HepG2 (cell line): ENCODE measurements at regions not wholly inside any gene's neighbourhood (a gene's known extent, or its start where the extent isn't known, plus 50 kb on each side); places are given as distances from the start of the nearest gene placed in this dataset.

Experiments
- ATF5 ChIP-seq: sonication (generic); formaldehyde crosslinking; IDR thresholded peaks from 2 replicates; pipeline ENCODE4 v1.4.0; 2020; ENCODE audit warnings: mild to moderate bottlenecking, low read depth, missing genetic modification reagents
- DPF2 ChIP-seq: sonication (generic); formaldehyde crosslinking; IDR thresholded peaks from 2 replicates; pipeline ENCODE4 v1.4.0; 2020; ENCODE audit warnings: mild to moderate bottlenecking, low read depth, missing genetic modification reagents, borderline replicate concordance
- ELF1 ChIP-seq: sonication (generic); formaldehyde crosslinking; IDR thresholded peaks from 2 replicates; pipeline ENCODE4 v1.4.0; 2020; ENCODE audit warnings: missing genetic modification reagents
- FIP1L1 ChIP-seq: fragments of 200-400 bp; formaldehyde crosslinking; IDR thresholded peaks from 2 replicates; pipeline ENCODE4 v1.6.1; 2018; ENCODE audit warnings: low read depth, mild to moderate bottlenecking, low read length, moderate library complexity, borderline replicate concordance; ENCODE audit not compliant: insufficient read depth
- KAT8 ChIP-seq: IDR thresholded peaks from 2 replicates; pipeline ENCODE4 v1.6.1; 2016; ENCODE audit warnings: missing genetic modification reagents, missing compliant biosample characterization
- PITX1 ChIP-seq: sonication (generic); formaldehyde crosslinking; IDR thresholded peaks from 2 replicates; pipeline ENCODE4 v1.5.1; 2020; ENCODE audit warnings: mild to moderate bottlenecking, missing genetic modification reagents
- SYNCRIP ChIP-seq: fragments of 200-400 bp; formaldehyde crosslinking; IDR thresholded peaks from 2 replicates; pipeline ENCODE4 v1.6.1; 2018; ENCODE audit warnings: mild to moderate bottlenecking, low read depth, low read length; ENCODE audit not compliant: insufficient read depth
- THAP9 ChIP-seq: sonication (generic); formaldehyde crosslinking; IDR thresholded peaks from 2 replicates; pipeline ENCODE4; 2020; ENCODE audit warnings: missing genetic modification reagents, mild to moderate bottlenecking, borderline replicate concordance
- ZFP62 ChIP-seq: sonication (generic); formaldehyde crosslinking; IDR thresholded peaks from 2 replicates; pipeline ENCODE4 v1.4.0; 2020; ENCODE audit warnings: missing genetic modification reagents
- ZFP91 ChIP-seq: sonication (generic); formaldehyde crosslinking; IDR thresholded peaks from 2 replicates; pipeline ENCODE4 v1.9.0; 2022; ENCODE audit warnings: missing genetic modification reagents, mild to moderate bottlenecking, borderline replicate concordance
- ZNF503 ChIP-seq: sonication (generic); formaldehyde crosslinking; IDR thresholded peaks from 2 replicates; pipeline ENCODE4 v1.4.0; 2020; ENCODE audit warnings: missing genetic modification reagents
- ZNF672 ChIP-seq: sonication (generic); formaldehyde crosslinking; IDR thresholded peaks from 2 replicates; pipeline ENCODE4 v1.8.1; 2022; ENCODE audit warnings: missing genetic modification reagents
- TF ChIP-seq, protein P1 (sequence below): sonication (generic); formaldehyde crosslinking; IDR thresholded peaks from 2 replicates; pipeline ENCODE4 v1.4.0; 2020; ENCODE audit warnings: missing genetic modification reagents
- TF ChIP-seq, protein P2 (sequence below): sonication (generic); formaldehyde crosslinking; IDR thresholded peaks from 2 replicates; pipeline ENCODE4 v1.9.0; 2021; ENCODE audit warnings: missing genetic modification reagents, borderline replicate concordance

DNA sequence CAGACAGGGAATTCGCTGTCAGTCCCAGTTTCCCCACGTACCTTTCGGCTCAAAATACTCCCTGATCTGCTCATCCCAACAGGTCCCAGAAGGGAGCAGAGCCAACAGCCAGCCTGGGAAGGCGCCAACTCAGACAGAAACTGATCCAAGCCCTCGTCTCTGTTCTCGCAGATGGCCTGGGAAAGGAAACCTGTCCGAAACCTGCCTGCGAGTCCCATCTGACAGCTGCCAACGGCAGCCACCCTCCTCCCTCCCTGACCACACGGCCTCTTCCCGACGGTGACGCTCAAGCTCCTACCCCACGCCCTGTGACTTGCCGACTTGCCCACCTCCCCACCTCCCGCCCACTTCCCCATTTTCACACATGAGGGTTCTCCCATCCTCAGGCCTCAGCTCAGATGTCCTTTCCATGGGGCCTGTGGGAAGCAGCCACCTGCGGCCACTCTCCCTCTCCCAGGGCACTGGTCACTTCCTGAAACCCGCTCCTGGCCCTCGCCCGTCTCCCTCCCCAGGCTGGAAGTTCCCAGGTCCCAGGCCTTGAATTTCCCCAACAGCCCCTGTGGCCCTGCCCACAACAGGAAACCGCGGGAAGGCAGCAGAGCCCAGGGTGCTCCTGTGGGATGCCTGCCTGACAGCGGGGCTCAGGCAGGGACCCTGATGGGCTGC, 60.9 kb upstream of the FBRSL1 start (continued):
- TF ChIP-seq PITX1 (CRISPR knock-in tag): no peak
- TF ChIP-seq ZFP62 (CRISPR knock-in tag): no peak
- TF ChIP-seq, protein P1, sequence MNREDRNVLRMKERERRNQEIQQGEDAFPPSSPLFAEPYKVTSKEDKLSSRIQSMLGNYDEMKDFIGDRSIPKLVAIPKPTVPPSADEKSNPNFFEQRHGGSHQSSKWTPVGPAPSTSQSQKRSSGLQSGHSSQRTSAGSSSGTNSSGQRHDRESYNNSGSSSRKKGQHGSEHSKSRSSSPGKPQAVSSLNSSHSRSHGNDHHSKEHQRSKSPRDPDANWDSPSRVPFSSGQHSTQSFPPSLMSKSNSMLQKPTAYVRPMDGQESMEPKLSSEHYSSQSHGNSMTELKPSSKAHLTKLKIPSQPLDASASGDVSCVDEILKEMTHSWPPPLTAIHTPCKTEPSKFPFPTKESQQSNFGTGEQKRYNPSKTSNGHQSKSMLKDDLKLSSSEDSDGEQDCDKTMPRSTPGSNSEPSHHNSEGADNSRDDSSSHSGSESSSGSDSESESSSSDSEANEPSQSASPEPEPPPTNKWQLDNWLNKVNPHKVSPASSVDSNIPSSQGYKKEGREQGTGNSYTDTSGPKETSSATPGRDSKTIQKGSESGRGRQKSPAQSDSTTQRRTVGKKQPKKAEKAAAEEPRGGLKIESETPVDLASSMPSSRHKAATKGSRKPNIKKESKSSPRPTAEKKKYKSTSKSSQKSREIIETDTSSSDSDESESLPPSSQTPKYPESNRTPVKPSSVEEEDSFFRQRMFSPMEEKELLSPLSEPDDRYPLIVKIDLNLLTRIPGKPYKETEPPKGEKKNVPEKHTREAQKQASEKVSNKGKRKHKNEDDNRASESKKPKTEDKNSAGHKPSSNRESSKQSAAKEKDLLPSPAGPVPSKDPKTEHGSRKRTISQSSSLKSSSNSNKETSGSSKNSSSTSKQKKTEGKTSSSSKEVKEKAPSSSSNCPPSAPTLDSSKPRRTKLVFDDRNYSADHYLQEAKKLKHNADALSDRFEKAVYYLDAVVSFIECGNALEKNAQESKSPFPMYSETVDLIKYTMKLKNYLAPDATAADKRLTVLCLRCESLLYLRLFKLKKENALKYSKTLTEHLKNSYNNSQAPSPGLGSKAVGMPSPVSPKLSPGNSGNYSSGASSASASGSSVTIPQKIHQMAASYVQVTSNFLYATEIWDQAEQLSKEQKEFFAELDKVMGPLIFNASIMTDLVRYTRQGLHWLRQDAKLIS (CRISPR knock-in tag): no peak
- TF ChIP-seq FIP1L1: no peak
- no peak for TF ChIP-seq SYNCRIP
- 0 out of 2 replicates have a peak, but pooled peaks have one; percentile 34 for TF ChIP-seq KAT8
- peak; percentile 60 for TF ChIP-seq ELF1 (CRISPR knock-in tag)
- TF ChIP-seq DPF2 (CRISPR knock-in tag): 0 out of 2 replicates have a peak, but pooled peaks have one; percentile 62
- TF ChIP-seq ZNF672 (CRISPR knock-in tag): no peak
- peak; percentile 50; the same call in 1 of the 2 replicates for TF ChIP-seq ZFP91 (CRISPR knock-in tag)
- TF ChIP-seq ZNF503 (CRISPR knock-in tag): no peak
- TF ChIP-seq ATF5 (CRISPR knock-in tag): no peak
- no peak for TF ChIP-seq THAP9 (CRISPR knock-in tag)
- TF ChIP-seq, protein P2, sequence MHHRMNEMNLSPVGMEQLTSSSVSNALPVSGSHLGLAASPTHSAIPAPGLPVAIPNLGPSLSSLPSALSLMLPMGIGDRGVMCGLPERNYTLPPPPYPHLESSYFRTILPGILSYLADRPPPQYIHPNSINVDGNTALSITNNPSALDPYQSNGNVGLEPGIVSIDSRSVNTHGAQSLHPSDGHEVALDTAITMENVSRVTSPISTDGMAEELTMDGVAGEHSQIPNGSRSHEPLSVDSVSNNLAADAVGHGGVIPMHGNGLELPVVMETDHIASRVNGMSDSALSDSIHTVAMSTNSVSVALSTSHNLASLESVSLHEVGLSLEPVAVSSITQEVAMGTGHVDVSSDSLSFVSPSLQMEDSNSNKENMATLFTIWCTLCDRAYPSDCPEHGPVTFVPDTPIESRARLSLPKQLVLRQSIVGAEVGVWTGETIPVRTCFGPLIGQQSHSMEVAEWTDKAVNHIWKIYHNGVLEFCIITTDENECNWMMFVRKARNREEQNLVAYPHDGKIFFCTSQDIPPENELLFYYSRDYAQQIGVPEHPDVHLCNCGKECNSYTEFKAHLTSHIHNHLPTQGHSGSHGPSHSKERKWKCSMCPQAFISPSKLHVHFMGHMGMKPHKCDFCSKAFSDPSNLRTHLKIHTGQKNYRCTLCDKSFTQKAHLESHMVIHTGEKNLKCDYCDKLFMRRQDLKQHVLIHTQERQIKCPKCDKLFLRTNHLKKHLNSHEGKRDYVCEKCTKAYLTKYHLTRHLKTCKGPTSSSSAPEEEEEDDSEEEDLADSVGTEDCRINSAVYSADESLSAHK (CRISPR knock-in tag): no peak
